Activated naive CD4-positive, alpha-beta T cell treated with anti-CD3 and anti-CD28 coated beads, Interleukin-2, amount 10 ng/mL, durations not matched to agents 7 days and 5 days (primary cell): ENCODE measurements at regions not wholly inside any gene's neighbourhood (a gene's known extent, or its start where the extent isn't known, plus 50 kb on each side); places are given as distances from the start of the nearest gene placed in this dataset.

Experiments used
- CTCF ChIA-PET: fragments of 350-600 bp; sonication (Branson Sonifier 250); formaldehyde crosslinking; loops from one replicate; lab custom pipeline; 2021; ENCODE audit warnings: antibody characterized with exemption; lab: Charles Lee
- DNase-seq: peaks from one replicate; pipeline ENCODE4 v3.0.0-alpha.2; 2020
- H3K27ac Mint-ChIP-seq: one replicate; pipeline ENCODE4 v1.8.0; 2021; ENCODE audit warnings: mild to moderate bottlenecking, moderate library complexity, mixed read lengths
- H3K27me3 Mint-ChIP-seq: one replicate; pipeline ENCODE4 v1.8.0; 2021; ENCODE audit warnings: mild to moderate bottlenecking, mixed read lengths
- H3K36me3 Mint-ChIP-seq: one replicate; pipeline ENCODE4 v1.8.0; 2021; ENCODE audit warnings: mixed read lengths
- H3K4me1 Mint-ChIP-seq: one replicate; pipeline ENCODE4 v1.8.0; 2021; ENCODE audit warnings: mixed read lengths
- H3K4me3 Mint-ChIP-seq: one replicate; pipeline ENCODE4 v1.8.0; 2021; ENCODE audit warnings: mild to moderate bottlenecking, moderate library complexity, mixed read lengths
- H3K9me3 Mint-ChIP-seq: one replicate; pipeline ENCODE4 v1.8.0; 2021; ENCODE audit warnings: mixed read lengths

DNA sequence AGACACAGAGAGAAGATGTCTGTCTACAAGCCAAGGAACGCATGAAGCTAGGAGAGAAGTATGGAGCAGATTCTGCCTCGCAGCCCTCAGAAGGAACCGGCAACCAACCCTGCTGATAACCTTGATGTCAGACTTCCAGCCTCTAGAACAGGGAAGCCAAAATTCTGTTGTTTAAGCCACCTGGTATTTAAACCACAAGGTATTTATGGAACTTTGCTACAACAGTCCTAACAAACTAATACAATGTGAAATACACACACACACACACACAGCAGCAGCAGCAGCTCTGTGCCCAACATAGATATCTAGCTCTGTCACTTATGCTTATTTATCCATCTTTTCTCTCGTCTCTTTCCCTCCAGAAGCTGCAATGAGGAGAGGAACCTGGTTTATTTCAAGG lies 400.0 kb downstream of the ETS1 start:
- Mint-ChIP-seq H3K4me3 (no peak overlapping the region), H3K27me3 (no peaks in the 10 kb centered on the region), H3K4me1 (peaks cover 27% of the 10 kb centered on the region), H3K27ac (no peak overlapping the region), H3K36me3 (peaks cover 4% of the 10 kb centered on the region), H3K9me3 (peaks cover 16% of the 10 kb centered on the region)
- CTCF ChIA-PET = interaction anchor here (1.0 to 1.2 kb wide), 2 partner anchors 15 to 27 kb away, joined by 3 read pairs; no protein-coding TSS in a partner anchor
- DNase-seq = no peak

GRCh38 chr11:128184981-128185380 lies 402.4 kb downstream of the ETS1 start:
- CTCF ChIA-PET = no interaction called here
- Mint-ChIP-seq H3K36me3 (peaks cover 4% of the 10 kb centered on the region), H3K4me1 (peaks cover 18% of the 10 kb centered on the region), H3K27ac (no peak overlapping the region), H3K27me3 (no peaks in the 10 kb centered on the region), H3K9me3 (peaks cover 16% of the 10 kb centered on the region), H3K4me3 (no peak overlapping the region)
- no peak for DNase-seq

- H3K27ac Mint-ChIP-seq = no peak overlapping the region
- DNase-seq = no peak
Measured at GRCh38 chr11:128182844-128183243, 404.5 kb downstream of the ETS1 start.

GRCh38 chr11:128181984-128182383 lies 405.4 kb downstream of the ETS1 start:
- Mint-ChIP-seq H3K4me3 (no peak overlapping the region), H3K27me3 (peaks cover 8% of the 10 kb centered on the region), H3K9me3 (peaks cover 16% of the 10 kb centered on the region), H3K27ac (no peak overlapping the region), H3K36me3 (peaks cover 4% of the 10 kb centered on the region), H3K4me1 (peaks cover 15% of the 10 kb centered on the region)
- DNase-seq = no peak
- CTCF ChIA-PET = interaction anchor here (1.2 to 2.0 kb wide), 4 partner anchors 9 to 677 kb away, joined by 4 to 7 read pairs (median 6); no protein-coding TSS in a partner anchor

More at GRCh38 chr11:128182844-128183243, 404.5 kb downstream of the ETS1 start:
- Mint-ChIP-seq H3K4me3 (no peak overlapping the region), H3K27me3 (no peaks in the 10 kb centered on the region), H3K36me3 (peaks cover 4% of the 10 kb centered on the region), H3K9me3 (peaks cover 16% of the 10 kb centered on the region), H3K4me1 (peaks cover 15% of the 10 kb centered on the region)
- CTCF ChIA-PET = interaction anchor here (0.9 to 2.0 kb wide), 6 partner anchors 10 to 677 kb away, joined by 3 to 7 read pairs (median 5); no protein-coding TSS in a partner anchor

DNA sequence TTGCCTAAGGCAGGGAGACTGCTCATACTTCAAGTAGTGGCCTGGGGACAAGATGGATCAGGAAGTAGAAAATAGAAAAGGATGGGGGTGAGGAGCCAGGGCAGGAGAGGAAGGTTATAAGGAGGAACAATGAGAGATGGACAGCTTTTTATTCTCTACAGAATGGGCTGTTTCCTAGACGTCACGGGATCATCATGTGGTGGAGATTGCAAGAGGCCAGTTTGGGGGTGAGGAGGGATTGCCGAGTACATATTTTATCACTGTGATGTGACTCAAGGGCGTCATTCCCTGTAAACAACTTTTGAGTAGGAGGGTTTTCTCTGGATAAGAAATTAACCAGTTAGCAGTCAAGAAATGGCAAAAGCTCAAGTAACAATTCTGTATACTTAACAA lies 406.3 kb downstream of the ETS1 start:
- Mint-ChIP-seq H3K4me1 (peaks cover 15% of the 10 kb centered on the region), H3K36me3 (peaks cover 2% of the 10 kb centered on the region), H3K4me3 (no peak overlapping the region), H3K9me3 (peaks cover 13% of the 10 kb centered on the region), H3K27ac (no peak overlapping the region), H3K27me3 (peaks cover 8% of the 10 kb centered on the region)
- no peak for DNase-seq
- CTCF ChIA-PET = interaction anchor here (1.9 kb wide), 1 partner anchor 23 kb away, joined by 7 read pairs; no protein-coding TSS in a partner anchor

DNA sequence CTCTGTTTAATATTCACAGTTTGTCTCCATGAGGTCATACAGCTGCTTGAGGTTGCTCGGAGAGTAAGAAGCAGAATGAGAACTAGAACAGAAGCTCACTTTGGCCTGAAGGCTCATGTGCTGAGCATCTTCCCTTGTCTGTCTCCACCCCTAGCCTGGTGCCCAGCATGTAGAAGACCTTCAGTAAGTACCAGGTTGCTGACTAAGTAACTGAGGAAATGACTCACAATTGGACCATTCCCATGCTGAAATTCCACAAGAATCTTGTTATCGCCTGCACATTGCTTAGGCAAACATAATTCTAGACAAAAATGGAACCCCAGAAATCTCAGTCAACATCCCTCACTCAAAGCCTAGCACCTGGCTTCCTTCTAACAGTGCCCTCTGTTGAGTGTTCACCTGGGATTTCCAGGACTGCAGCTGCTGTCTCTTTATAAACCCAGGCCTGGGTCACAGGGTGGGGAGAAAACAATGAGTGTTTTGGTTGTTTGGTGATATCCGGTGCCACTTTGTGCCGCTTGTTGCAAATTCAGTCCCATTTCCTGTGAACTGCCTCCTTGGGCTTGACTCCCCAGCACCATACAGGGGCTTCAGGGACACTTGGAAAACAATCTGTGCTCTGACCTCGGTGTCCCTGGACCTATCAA lies 406.8 kb downstream of the ETS1 start:
- H3K4me1 Mint-ChIP-seq = peaks cover 15% of the 10 kb centered on the region
- H3K9me3 Mint-ChIP-seq = peaks cover 9% of the 10 kb centered on the region
- H3K27ac Mint-ChIP-seq = no peak overlapping the region
- DNase-seq = no peak
- no peaks in the 10 kb centered on the region for H3K36me3 Mint-ChIP-seq
- peaks cover 8% of the 10 kb centered on the region for H3K27me3 Mint-ChIP-seq
- H3K4me3 Mint-ChIP-seq = no peak overlapping the region
- CTCF ChIA-PET = interaction anchor here (1.3 to 2.7 kb wide), 4 partner anchors 23 to 650 kb away, joined by 5 to 8 read pairs (median 7); no protein-coding TSS in a partner anchor

GRCh38 chr11:128179512-128179911 lies 407.8 kb downstream of the ETS1 start:
- no peak overlapping the region for H3K4me3 Mint-ChIP-seq
- CTCF ChIA-PET = interaction anchor here (1.3 to 2.7 kb wide), 3 partner anchors 22 to 651 kb away, joined by 5 to 8 read pairs (median 7); no protein-coding TSS in a partner anchor
- no peaks in the 10 kb centered on the region for H3K36me3 Mint-ChIP-seq
- peaks cover 15% of the 10 kb centered on the region for H3K4me1 Mint-ChIP-seq
- peaks cover 8% of the 10 kb centered on the region for H3K27me3 Mint-ChIP-seq
- H3K27ac Mint-ChIP-seq = no peak overlapping the region
- peaks cover 2% of the 10 kb centered on the region for H3K9me3 Mint-ChIP-seq
- DNase-seq = no peak

GRCh38 chr11:128179039-128179438 lies 408.3 kb downstream of the ETS1 start:
- peaks cover 15% of the 10 kb centered on the region for H3K4me1 Mint-ChIP-seq
- no peak overlapping the region for H3K4me3 Mint-ChIP-seq
- H3K9me3 Mint-ChIP-seq = no peaks in the 10 kb centered on the region
- no peak overlapping the region for H3K27ac Mint-ChIP-seq
- H3K27me3 Mint-ChIP-seq = peaks cover 8% of the 10 kb centered on the region
- H3K36me3 Mint-ChIP-seq = no peaks in the 10 kb centered on the region
- CTCF ChIA-PET = interaction anchor here (1.6 to 2.7 kb wide), 2 partner anchors 21 to 652 kb away, joined by 7 to 8 read pairs; no protein-coding TSS in a partner anchor
- no peak for DNase-seq

GRCh38 chr11:128174465-128175291 lies 412.7 kb downstream of the ETS1 start:
- DNase-seq = no peak
- CTCF ChIA-PET = interaction anchor here (0.7 to 10.0 kb wide), 9 partner anchors 16 to 656 kb away, joined by 3 to 149 read pairs (median 3); no protein-coding TSS in a partner anchor

DNA sequence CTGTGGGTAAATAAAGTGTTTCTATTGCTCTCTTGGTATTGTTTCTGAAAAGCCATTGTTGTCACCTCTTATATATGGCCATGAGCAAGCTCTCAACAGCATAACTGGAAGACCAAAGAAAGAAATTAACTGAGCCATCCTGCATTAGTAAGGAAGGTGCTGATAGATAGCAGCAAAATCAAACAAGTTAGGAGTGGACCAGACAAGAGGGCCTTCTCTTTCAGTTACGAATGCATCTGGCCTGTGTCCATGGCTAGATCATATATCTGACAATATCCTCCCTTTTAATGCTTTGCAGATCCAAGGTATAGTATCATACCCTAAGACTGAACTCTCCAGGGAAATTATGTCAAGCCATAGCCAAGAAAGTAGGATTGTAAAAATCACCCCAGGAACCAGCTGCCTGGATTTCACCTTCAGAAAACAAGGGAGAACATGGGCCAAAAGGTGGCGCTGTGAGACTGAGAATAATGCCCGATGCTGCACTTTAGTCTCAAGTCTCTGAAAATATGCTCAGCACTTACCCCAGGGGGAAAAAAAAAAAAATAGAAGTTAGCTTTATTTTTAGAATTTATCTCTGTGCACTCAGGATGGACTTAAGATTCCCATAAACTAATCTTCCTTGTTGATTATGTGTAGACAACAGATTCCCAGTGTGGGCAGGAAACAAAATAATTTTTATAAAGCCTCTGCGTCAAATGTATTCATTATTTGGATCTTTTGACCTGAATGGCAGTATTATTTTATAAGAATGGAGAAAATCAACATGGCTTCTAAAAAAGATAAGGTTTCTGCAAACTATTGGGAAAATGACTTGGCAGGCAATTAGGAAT lies 415.1 kb downstream of the ETS1 start:
- peaks cover 2% of the 10 kb centered on the region for H3K4me1 Mint-ChIP-seq
- CTCF ChIA-PET = interaction anchor here (0.6 to 10.0 kb wide), 45 partner anchors 10 to 784 kb away, joined by 3 to 149 read pairs (median 3); no protein-coding TSS in a partner anchor
- no peak overlapping the region for H3K4me3 Mint-ChIP-seq
- DNase-seq = peak; percentile 92
- H3K9me3 Mint-ChIP-seq = no peaks in the 10 kb centered on the region
- no peaks in the 10 kb centered on the region for H3K36me3 Mint-ChIP-seq
- peaks cover 7% of the 10 kb centered on the region for H3K27me3 Mint-ChIP-seq
- no peak overlapping the region for H3K27ac Mint-ChIP-seq

More at GRCh38 chr11:128174465-128175291, 412.7 kb downstream of the ETS1 start:
- Mint-ChIP-seq H3K4me1 (peaks cover 5% of the 10 kb centered on the region), H3K36me3 (no peaks in the 10 kb centered on the region), H3K4me3 (no peak overlapping the region), H3K9me3 (no peaks in the 10 kb centered on the region), H3K27me3 (peaks cover 8% of the 10 kb centered on the region), H3K27ac (no peak overlapping the region)

GRCh38 chr11:128171506-128171905 lies 415.9 kb downstream of the ETS1 start:
- Mint-ChIP-seq H3K4me1 (peaks cover 2% of the 10 kb centered on the region), H3K9me3 (no peaks in the 10 kb centered on the region), H3K27ac (no peak overlapping the region), H3K4me3 (no peak overlapping the region), H3K27me3 (peaks cover 10% of the 10 kb centered on the region), H3K36me3 (no peaks in the 10 kb centered on the region)
- DNase-seq = no peak
- CTCF ChIA-PET = interaction anchor here (0.7 to 10.0 kb wide), 30 partner anchors 11 to 785 kb away, joined by 3 to 149 read pairs (median 3); no protein-coding TSS in a partner anchor

DNA sequence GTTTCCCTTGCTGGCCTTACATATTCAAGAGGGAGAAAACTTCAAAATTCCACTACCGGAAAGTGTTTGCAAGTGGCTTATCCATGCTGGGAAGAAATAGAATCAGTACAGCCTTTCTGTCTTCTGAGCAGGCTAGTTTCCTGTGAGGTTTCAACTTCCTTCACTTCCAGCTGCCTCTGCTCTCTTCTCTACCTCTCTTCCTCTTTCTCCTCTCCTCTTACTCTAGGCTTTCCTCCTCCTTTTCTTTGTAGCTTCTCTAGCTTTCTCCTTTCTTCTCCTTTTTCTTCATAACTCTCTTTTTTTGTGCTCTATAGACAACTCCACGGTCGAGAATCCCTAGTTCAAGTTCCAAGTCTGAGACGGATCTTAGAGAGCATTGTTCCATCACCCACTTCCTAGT lies 421.8 kb downstream of the ETS1 start:
- DNase-seq = no peak
- no peak overlapping the region for H3K27ac Mint-ChIP-seq
- H3K4me3 Mint-ChIP-seq = no peak overlapping the region
- H3K36me3 Mint-ChIP-seq = no peaks in the 10 kb centered on the region
- CTCF ChIA-PET = interaction anchor here (0.6 kb wide), 1 partner anchor 9 kb away, joined by 4 read pairs; no protein-coding TSS in a partner anchor
- H3K9me3 Mint-ChIP-seq = no peaks in the 10 kb centered on the region
- peaks cover 6% of the 10 kb centered on the region for H3K4me1 Mint-ChIP-seq
- H3K27me3 Mint-ChIP-seq = peaks cover 14% of the 10 kb centered on the region

DNA sequence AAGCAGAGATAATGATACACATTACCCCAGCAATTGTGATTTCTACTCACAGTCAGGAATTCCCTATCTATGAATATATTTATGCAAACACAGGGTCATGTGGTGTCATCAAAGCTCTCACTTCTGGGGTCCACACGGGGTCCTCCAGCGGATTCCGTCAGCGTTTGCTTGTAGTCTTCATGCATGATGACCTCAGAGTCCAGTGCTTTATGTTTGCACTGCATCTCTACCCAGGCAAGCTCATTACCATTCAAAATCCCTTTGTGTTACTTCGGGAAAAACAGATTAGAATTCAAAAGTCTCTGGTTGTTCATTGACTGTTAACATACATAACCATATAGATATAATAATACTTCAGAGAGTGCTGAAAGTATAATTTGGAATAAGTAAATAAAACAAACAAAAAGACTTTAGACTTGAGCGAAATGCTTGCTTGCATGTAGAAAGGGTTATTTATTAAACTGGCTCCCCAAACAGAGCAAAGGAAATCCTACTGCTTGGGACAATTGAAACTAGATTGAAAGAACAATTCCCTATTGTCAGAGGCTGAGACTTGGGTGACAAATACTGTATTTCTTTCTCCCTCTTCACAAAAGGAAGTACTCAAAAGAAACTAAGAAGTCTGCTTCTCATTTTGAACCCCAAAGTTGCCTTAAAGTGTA lies 423.1 kb downstream of the ETS1 start:
- H3K9me3 Mint-ChIP-seq = no peaks in the 10 kb centered on the region
- CTCF ChIA-PET = interaction anchor here (7.6 kb wide), 1 partner anchor 136 kb away, joined by 69 read pairs; no protein-coding TSS in a partner anchor

More for the DNA sequence above, 423.1 kb downstream of the ETS1 start:
- Mint-ChIP-seq H3K27ac (no peak overlapping the region), H3K4me3 (no peak overlapping the region), H3K27me3 (peaks cover 20% of the 10 kb centered on the region), H3K36me3 (no peaks in the 10 kb centered on the region), H3K4me1 (peaks cover 6% of the 10 kb centered on the region)
- DNase-seq = no peak
